Heart right ventricle (tissue), 16 donors: ENCODE measurements at regions not wholly inside any gene's neighbourhood (a gene's known extent, or its start where the extent isn't known, plus 50 kb on each side); places are given as distances from the start of the nearest gene placed in this dataset.

Experiments used
- ATAC-seq, 8 donors: fragments of 200-7000 bp; cut with Tn5 transposase; one replicate each; pipeline ENCODE4 v1.9.1; 2020; ENCODE audit warnings: mild to moderate bottlenecking in 8 of 8, moderate library complexity in 8 of 8, moderate number of reproducible peaks in 1 of 8
- DNase-seq, 2 donors: peaks; one replicate each; pipeline ENCODE4 v3.0.0-alpha.2; 2020
- H3K27ac ChIP-seq, 10 donors: fragments of 200-600 bp; sonication (generic) in 2 of 10; one replicate each; pipeline versions ENCODE4 v1.5.0 to v1.8.0; 2020 to 2022; ENCODE audit warnings: mild to moderate bottlenecking in 3 of 10
- H3K27me3 ChIP-seq, 7 donors: fragments of 200-600 bp; one replicate each; pipeline ENCODE4 v1.8.0; 2021 to 2022; ENCODE audit warnings: mild to moderate bottlenecking in 2 of 7
- H3K36me3 ChIP-seq, 9 donors: fragments of 200-600 bp; sonication (generic) in 1 of 9; one replicate each; pipeline versions ENCODE4 v1.5.0 to v1.8.0; 2020 to 2022; ENCODE audit warnings: mild to moderate bottlenecking in 2 of 9
- H3K4me1 ChIP-seq, 9 donors: fragments of 200-600 bp; sonication (generic) in 1 of 9; one replicate each; pipeline versions ENCODE4 v1.5.0 to v1.8.0; 2020 to 2022; ENCODE audit warnings: mild to moderate bottlenecking in 4 of 9
- H3K4me3 ChIP-seq, 10 donors: fragments of 200-600 bp; sonication (generic) in 2 of 10; one replicate each; pipeline versions ENCODE4 v1.5.0 to v1.8.0; 2020 to 2022; ENCODE audit warnings: mild to moderate bottlenecking in 7 of 10, moderate library complexity in 2 of 10
- H3K9me3 ChIP-seq, 11 donors: fragments of 200-600 bp in 10 of 11; sonication (generic) in 2 of 11; one replicate each; pipeline versions ENCODE4 v1.5.0 to v1.8.0; 2013 to 2022; ENCODE audit warnings: mild to moderate bottlenecking in 2 of 11, control low read depth in 1 of 11, moderate library complexity in 1 of 11
- WGBS, 2 donors: extraction: QIAGEN DNeasy Blood & Tissue Kit; methylation state at CpG; one replicate each; pipeline ENCODE4 v1.1.7; 2013; ENCODE audit warnings: inconsistent platforms in 1 of 2; 5-methylcytosine and 5-hydroxymethylcytosine counted together
- intact Hi-C, 10 donors: fragments of 100-400 bp; cut with DNase I; formaldehyde crosslinking; loops; one replicate each; pipeline versions ENCODE4 v1.11.1 to v1.14.2; 2022
- TF ChIP-seq, protein P1 (sequence below), 9 donors: fragments of 200-600 bp; sonication (generic) in 2 of 9; IDR thresholded peaks; one replicate each; pipeline versions ENCODE4 v1.5.0 to v1.8.0; 2021 to 2022; ENCODE audit warnings: antibody characterized with exemption in 9 of 9, mild to moderate bottlenecking in 5 of 9, moderate library complexity in 1 of 9
- donor health status: Arrhythmogenic right ventricular cardiomyopathy.
- donor health status: ischemic (EF 13 %, LVEDD 7.1; RV severe dilation, severe dysfunction).
- donor health status: healthy with polysubstance abuse.
- donor health status: DM: no; HTN: yes; CAD: no.
- donor health status: DM: no; HTN: no; CAD: no.
- donor health status: ischemic (EF 25% LVEDD 6.9; RV normal size, moderate dysfunction).
- donor health status: ischemic (EF 25% LVEDD 5.7; RV mildly dilated, moderate dysfunction).
- donor health status: healthy.
- donor health status: DM: yes; HTN: yes; CAD: no.
- donor health status: Ischemic cardiomyopathy.
- donor health status: ischemic (EF 35%, LVEDD 5.7; RV mildly dilated, moderate dysfunction).
- donor health status: nonischemic (EF 11% LVEDD 7.7; RV severe dilation, severe dysfunction).
- donor health status: DM: yes; HTN: yes; CAD: no.
- donor health status: PGD.
- donor health status: ischemic (EF 29% LVEDD 5.4; RV normal size, mild dysfunction).
- donor health status: nonischemic (EF 23%, LVEDD 6.1; RV moderate dilation, normal function).

DNA sequence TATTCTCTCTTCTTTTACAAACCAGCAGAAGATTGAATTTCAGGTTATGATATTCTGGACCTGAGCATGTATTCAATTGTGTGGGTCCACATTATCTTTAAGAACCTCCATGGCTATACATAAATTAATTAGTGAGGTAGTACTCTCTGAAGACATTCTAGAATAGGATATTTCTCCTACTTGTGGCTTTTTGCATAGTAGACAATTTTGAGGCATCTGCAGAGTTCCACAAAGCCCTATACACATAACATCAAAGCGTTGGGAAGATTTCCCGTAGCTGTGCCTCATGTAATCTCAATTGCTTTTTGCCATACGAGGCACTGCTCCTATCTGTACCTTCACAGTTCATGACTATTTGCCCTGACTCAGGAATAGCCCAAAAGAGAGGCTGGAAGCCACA, 395.4 kb upstream of the RGS17 start:
- TF ChIP-seq, protein P1, sequence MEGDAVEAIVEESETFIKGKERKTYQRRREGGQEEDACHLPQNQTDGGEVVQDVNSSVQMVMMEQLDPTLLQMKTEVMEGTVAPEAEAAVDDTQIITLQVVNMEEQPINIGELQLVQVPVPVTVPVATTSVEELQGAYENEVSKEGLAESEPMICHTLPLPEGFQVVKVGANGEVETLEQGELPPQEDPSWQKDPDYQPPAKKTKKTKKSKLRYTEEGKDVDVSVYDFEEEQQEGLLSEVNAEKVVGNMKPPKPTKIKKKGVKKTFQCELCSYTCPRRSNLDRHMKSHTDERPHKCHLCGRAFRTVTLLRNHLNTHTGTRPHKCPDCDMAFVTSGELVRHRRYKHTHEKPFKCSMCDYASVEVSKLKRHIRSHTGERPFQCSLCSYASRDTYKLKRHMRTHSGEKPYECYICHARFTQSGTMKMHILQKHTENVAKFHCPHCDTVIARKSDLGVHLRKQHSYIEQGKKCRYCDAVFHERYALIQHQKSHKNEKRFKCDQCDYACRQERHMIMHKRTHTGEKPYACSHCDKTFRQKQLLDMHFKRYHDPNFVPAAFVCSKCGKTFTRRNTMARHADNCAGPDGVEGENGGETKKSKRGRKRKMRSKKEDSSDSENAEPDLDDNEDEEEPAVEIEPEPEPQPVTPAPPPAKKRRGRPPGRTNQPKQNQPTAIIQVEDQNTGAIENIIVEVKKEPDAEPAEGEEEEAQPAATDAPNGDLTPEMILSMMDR (IDR thresholded peaks at IDR 0.05): no peak
- peaks cover 0 to 21% (median 3%) of the 10 kb centered on the region in 11 donors for H3K9me3 ChIP-seq
- H3K36me3 ChIP-seq: no peaks in the 10 kb centered on the region
- intact Hi-C loops: no loop called here
- no peaks in the 10 kb centered on the region for H3K27me3 ChIP-seq
- H3K27ac ChIP-seq: no peak overlapping the region
- 62 to 74% methylated on average over 3 of the region's 3 CpGs for WGBS, 2 donors
- no peaks in the 10 kb centered on the region for H3K4me1 ChIP-seq
- ATAC-seq: no peak
- DNase-seq: no peak
- no peak overlapping the region for H3K4me3 ChIP-seq

DNA sequence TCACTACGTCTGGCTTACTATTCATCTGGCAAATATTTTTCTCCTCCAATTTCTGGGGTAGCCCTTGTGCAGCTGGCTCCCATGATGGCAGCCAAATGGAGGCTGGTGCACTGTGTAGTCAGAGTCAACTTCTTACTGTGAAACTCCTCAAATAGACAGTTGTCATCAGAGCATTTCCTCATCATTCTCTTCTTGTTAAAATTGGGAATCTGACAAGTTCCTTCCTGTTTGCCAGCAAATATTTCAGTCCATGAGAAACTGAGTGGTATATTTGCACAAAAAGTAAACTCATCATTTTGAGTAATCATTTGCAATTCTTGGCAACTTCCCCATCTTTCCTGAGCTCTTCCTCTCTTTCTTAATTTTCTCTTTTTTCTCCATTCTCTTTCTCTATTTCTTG, 394.9 kb upstream of the RGS17 start:
- no peaks in the 10 kb centered on the region for H3K27me3 ChIP-seq
- H3K36me3 ChIP-seq: no peaks in the 10 kb centered on the region
- TF ChIP-seq, protein P1 (IDR thresholded peaks at IDR 0.05): no peak
- no peak overlapping the region for H3K27ac ChIP-seq
- ATAC-seq (no peak), DNase-seq (no peak)
- H3K4me1 ChIP-seq: no peaks in the 10 kb centered on the region
- peaks cover 0 to 18% (median 2%) of the 10 kb centered on the region in 11 donors for H3K9me3 ChIP-seq
- H3K4me3 ChIP-seq: no peak overlapping the region
- intact Hi-C loops: no loop called here
- 52 to 73% methylated on average over 1 of the region's 1 CpG for WGBS, 2 donors

DNA sequence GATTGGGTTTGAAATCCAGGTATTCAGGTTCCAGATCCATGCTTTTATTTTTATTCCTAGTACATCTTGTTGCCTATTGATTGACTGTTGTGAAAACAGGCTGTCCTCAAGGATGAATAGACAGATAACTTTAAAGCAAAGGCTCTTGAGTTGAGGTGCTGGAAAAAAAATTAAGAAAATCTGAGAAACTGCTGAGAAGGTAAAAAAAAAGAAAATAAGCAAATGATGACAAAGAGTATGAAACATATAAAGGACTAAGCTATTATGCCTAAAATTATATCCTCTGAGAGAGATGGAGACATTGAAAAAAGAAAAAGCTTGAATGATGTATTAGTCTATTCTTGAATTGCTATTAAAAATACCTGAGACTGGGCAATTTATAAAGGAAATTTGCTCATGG, 392.3 kb upstream of the RGS17 start:
- ATAC-seq (no peak), DNase-seq (no peak)
- H3K4me1 ChIP-seq: no peaks in the 10 kb centered on the region
- no peak overlapping the region for H3K27ac ChIP-seq
- TF ChIP-seq, protein P1 (IDR thresholded peaks at IDR 0.05): no peak
- no peak overlapping the region for H3K4me3 ChIP-seq
- no peaks in the 10 kb centered on the region for H3K36me3 ChIP-seq
- H3K27me3 ChIP-seq: no peaks in the 10 kb centered on the region
- peaks cover 0 to 22% (median 0%) of the 10 kb centered on the region in 11 donors for H3K9me3 ChIP-seq
- intact Hi-C loops: no loop called here

DNA sequence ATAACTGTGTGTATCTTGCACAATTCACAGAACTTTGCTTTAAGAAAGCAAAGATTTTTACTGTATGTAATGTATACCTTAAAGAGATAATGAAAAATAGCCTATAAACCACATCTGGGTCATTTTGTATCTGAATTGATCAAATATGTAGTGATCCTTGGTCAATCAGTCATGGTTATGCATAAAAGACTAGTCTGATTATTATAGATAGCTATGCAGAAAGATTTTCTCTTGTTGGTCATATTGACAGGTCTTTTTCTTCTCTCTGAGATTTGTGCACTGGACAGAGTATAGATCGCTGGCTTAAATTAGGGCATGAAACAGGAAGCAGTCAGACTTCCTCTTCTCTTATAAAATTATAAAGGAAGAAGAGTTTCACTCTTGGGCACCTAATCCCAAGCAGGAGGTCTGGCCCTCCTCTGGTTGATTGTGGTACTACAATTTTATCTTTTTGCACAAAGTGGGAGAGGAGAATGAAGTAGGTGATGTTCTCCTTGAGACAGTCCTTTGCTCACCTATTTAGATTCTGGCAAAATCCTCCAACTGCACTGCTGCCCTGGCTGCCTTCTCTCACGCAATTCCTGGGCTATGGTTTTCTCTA, 380.9 kb upstream of the RGS17 start:
- no peaks in the 10 kb centered on the region for H3K27me3 ChIP-seq
- peaks cover 0 to 2% (median 0%) of the 10 kb centered on the region in 11 donors for H3K9me3 ChIP-seq
- H3K4me1 ChIP-seq: peaks cover 0 to 3% (median 0%) of the 10 kb centered on the region in 9 donors
- H3K27ac ChIP-seq: no peak overlapping the region
- no peaks in the 10 kb centered on the region for H3K36me3 ChIP-seq
- no peak overlapping the region for H3K4me3 ChIP-seq
- DNase-seq (no peak), ATAC-seq (peak in 2 of 8 donors; percentile 35 to 51)
- TF ChIP-seq, protein P1 (IDR thresholded peaks at IDR 0.05): peak; percentile 36 to 72 (median 62)
- WGBS, 2 donors: 22 to 35% methylated on average over 2 of the region's 2 CpGs
- intact Hi-C loops: loop anchor here in 7 of 10 donors (5.0 to 10.0 kb wide), 2 partner anchors 477 to 480 kb away; no protein-coding TSS in a partner anchor
